IMR-90 (cell line): ENCODE measurements at regions not wholly inside any gene's neighbourhood (a gene's known extent, or its start where the extent isn't known, plus 50 kb on each side); places are given as distances from the start of the nearest gene placed in this dataset.

ENCODE experiments used
- ATAC-seq: fragments of 200-7000 bp; cut with Tn5 transposase; 2 replicates; pipeline ENCODE4 v1.9.1; 2020; ENCODE audit warnings: low read depth, mild to moderate bottlenecking, moderate library complexity
- BruUV-seq: library from RNA; stranded (reverse); fragments of 400-500 nt; replicated peaks from 2 replicates; lab custom pipeline; 2021; lab: Mats Ljungman, UMichigan
- CTCF ChIA-PET: fragments of 300-600 bp; formaldehyde crosslinking; extraction: SDS; loops from one replicate; lab custom pipeline; 2021; ENCODE audit warnings: antibody characterized with exemption; lab: Yijun Ruan, JAX
- POLR2A ChIA-PET: fragments of 300-600 bp; sonication (Branson Sonifier 250); formaldehyde crosslinking; loops from one replicate; lab custom pipeline; 2022; ENCODE audit warnings: antibody characterized with exemption; ENCODE audit not compliant: unreplicated experiment; lab: Charles Lee
- DNase-seq: peaks from one replicate; pipeline ENCODE4 v3.0.0; 2013
- H2AFZ ChIP-seq: replicated peaks from 2 replicates; pipeline ENCODE3; 2013; ENCODE audit warnings: low read length, mild to moderate bottlenecking; ENCODE audit not compliant: poor library complexity
- H2AK5ac ChIP-seq: 2 replicates; pipeline ENCODE4 v1.6.1; 2013; ENCODE audit warnings: low read depth, low read length, inconsistent platforms
- H2AK9ac ChIP-seq: replicated peaks from 2 replicates; pipeline ENCODE3; 2013; ENCODE audit warnings: mild to moderate bottlenecking, low read depth, low read length, moderate library complexity; ENCODE audit not compliant: poor library complexity
- H2BK120ac ChIP-seq: 2 replicates; pipeline ENCODE4 v1.6.1; 2013; ENCODE audit warnings: low read depth, low read length, inconsistent platforms
- H2BK15ac ChIP-seq: 3 replicates; pipeline ENCODE4 v1.6.1; 2013; ENCODE audit warnings: low read depth, low read length, inconsistent platforms
- H2BK20ac ChIP-seq: 2 replicates; pipeline ENCODE4 v1.6.1; 2013; ENCODE audit warnings: low read depth, mild to moderate bottlenecking, inconsistent platforms, low read length, moderate library complexity
- H2BK5ac ChIP-seq: 2 replicates; pipeline ENCODE4 v1.6.1; 2013; ENCODE audit warnings: mild to moderate bottlenecking, low read depth, low read length, inconsistent platforms; ENCODE audit not compliant: poor library complexity, severe bottlenecking
- H3K14ac ChIP-seq: replicated peaks from 2 replicates; pipeline ENCODE4 v1.6.1; 2013; ENCODE audit warnings: low read depth, low read length, inconsistent platforms
- H3K18ac ChIP-seq: 2 replicates; pipeline ENCODE4 v1.6.1; 2013; ENCODE audit warnings: low read depth, low read length, control low read depth
- H3K23ac ChIP-seq: 2 replicates; pipeline ENCODE4 v1.6.1; 2013; ENCODE audit warnings: low read depth, low read length, inconsistent platforms
- H3K27ac ChIP-seq: 2 replicates; pipeline ENCODE4 v1.5.1; 2013; ENCODE audit warnings: mild to moderate bottlenecking, control low read depth, low read length; ENCODE audit not compliant: insufficient read depth
- H3K27me3 ChIP-seq: 2 replicates; pipeline ENCODE4 v1.6.1; 2013; ENCODE audit warnings: low read length; ENCODE audit not compliant: control insufficient read depth, insufficient read depth
- H3K36me3 ChIP-seq: 2 replicates; pipeline ENCODE4 v1.6.1; 2013; ENCODE audit warnings: low read length, mixed read lengths; ENCODE audit not compliant: control insufficient read depth, insufficient read depth
- H3K4ac ChIP-seq: 2 replicates; pipeline ENCODE4 v1.6.1; 2013; ENCODE audit warnings: low read depth, low read length, inconsistent platforms
- H3K4me1 ChIP-seq: 2 replicates; pipeline ENCODE4 v1.6.1; 2013; ENCODE audit warnings: low read length, mixed read lengths; ENCODE audit not compliant: control insufficient read depth, insufficient read depth
- H3K4me2 ChIP-seq: 2 replicates; pipeline ENCODE4 v1.6.1; 2013; ENCODE audit warnings: low read depth, mild to moderate bottlenecking, control low read depth, low read length, moderate library complexity
- H3K4me3 ChIP-seq: 2 replicates; pipeline ENCODE4 v1.5.1; 2013; ENCODE audit warnings: low read depth, mild to moderate bottlenecking, control low read depth, low read length, moderate library complexity; ENCODE audit not compliant: insufficient read depth
- H3K56ac ChIP-seq: 2 replicates; pipeline ENCODE4 v1.6.1; 2013; ENCODE audit warnings: low read length, inconsistent platforms; ENCODE audit not compliant: insufficient read depth; ENCODE audit errors: extremely low read depth
- H3K79me1 ChIP-seq, 2 experiments: 2 replicates each; pipeline ENCODE4 v1.6.1; 2013; ENCODE audit warnings: low read length in 2 of 2, inconsistent platforms in 1 of 2, low read depth in 1 of 2
- H3K9ac ChIP-seq: 2 replicates; pipeline ENCODE4 v1.6.1; 2013; ENCODE audit warnings: low read depth, low read length, control low read depth
- H3K9me1 ChIP-seq: 2 replicates; pipeline ENCODE4 v1.6.1; 2013; ENCODE audit warnings: low read length, inconsistent platforms; ENCODE audit not compliant: insufficient read depth
- H3K9me3 ChIP-seq: 2 replicates; pipeline ENCODE4 v1.6.1; 2013; ENCODE audit warnings: low read length; ENCODE audit not compliant: control insufficient read depth, insufficient read depth
- H4K20me1 ChIP-seq: 2 replicates; pipeline ENCODE4 v1.6.1; 2013; ENCODE audit warnings: low read length, inconsistent platforms; ENCODE audit not compliant: insufficient read depth
- H4K5ac ChIP-seq: 2 replicates; pipeline ENCODE4 v1.6.1; 2013; ENCODE audit warnings: mild to moderate bottlenecking, low read depth, low read length, control low read depth
- H4K8ac ChIP-seq, 2 experiments: 2 replicates each; pipeline ENCODE4 v1.6.1; 2013; ENCODE audit warnings: low read depth in 2 of 2, low read length in 2 of 2, control low read depth in 1 of 2, inconsistent platforms in 1 of 2
- H4K91ac ChIP-seq: 2 replicates; pipeline ENCODE4 v1.6.1; 2013; ENCODE audit warnings: low read depth, low read length, inconsistent platforms; ENCODE audit not compliant: insufficient read depth
- BHLHE40 ChIP-seq: fragments of 150-350 bp; IDR thresholded peaks from 2 replicates; pipeline ENCODE4 v1.6.1; 2016; ENCODE audit warnings: mild to moderate bottlenecking, low read depth, low read length
- CEBPB ChIP-seq: IDR thresholded peaks from 2 replicates; pipeline ENCODE4 v1.6.1; 2012; ENCODE audit warnings: low read depth, low read length, improper control_type of control experiment
- CHD1 ChIP-seq: IDR thresholded peaks from 2 replicates; pipeline ENCODE4 v1.6.1; 2012; ENCODE audit warnings: low read depth, low read length, improper control_type of control experiment
- CTCF ChIP-seq: conservative IDR thresholded peaks from 2 replicates; pipeline ENCODE4 v1.5.1; 2012; ENCODE audit warnings: mild to moderate bottlenecking, low read depth, low read length, improper control_type of control experiment
- FOS ChIP-seq: fragments of 150-350 bp; IDR thresholded peaks from 2 replicates; pipeline ENCODE4 v1.6.1; 2016; ENCODE audit warnings: low read depth, low read length
- MAFK ChIP-seq: IDR thresholded peaks from 2 replicates; pipeline ENCODE4 v1.6.1; 2012; ENCODE audit warnings: low read depth, low read length, improper control_type of control experiment
- MAZ ChIP-seq: IDR thresholded peaks from 2 replicates; pipeline ENCODE4 v1.6.1; 2012; ENCODE audit warnings: low read depth, mild to moderate bottlenecking, low read length, improper control_type of control experiment, moderate library complexity, borderline replicate concordance
- POLR2A ChIP-seq: IDR thresholded peaks from 2 replicates; pipeline ENCODE4 v1.6.1; 2012; ENCODE audit warnings: mild to moderate bottlenecking, low read depth, low read length
- RCOR1 ChIP-seq: IDR thresholded peaks from 2 replicates; pipeline ENCODE4 v1.6.1; 2012; ENCODE audit warnings: mild to moderate bottlenecking, low read length, improper control_type of control experiment; ENCODE audit not compliant: insufficient replicate concordance
- RFX5 ChIP-seq: IDR thresholded peaks from 2 replicates; pipeline ENCODE4 v1.8.0; 2012; ENCODE audit warnings: low read depth, mild to moderate bottlenecking, low read length, moderate library complexity
- SMC3 ChIP-seq: fragments of 150-350 bp; IDR thresholded peaks from 2 replicates; pipeline ENCODE4 v1.6.1; 2016; ENCODE audit warnings: low read depth, mild to moderate bottlenecking, antibody characterized with exemption, low read length, moderate library complexity
- WGBS, 2 experiments: methylation state at CpG; one replicate each; pipeline versions ENCODE4 v1.1.5 to v1.1.7; 2013; ENCODE audit warnings: missing lambda C conversion rate in 2 of 2; ENCODE audit not compliant: insufficient read length in 1 of 2; ENCODE audit errors: extremely low coverage in 2 of 2; 5-methylcytosine and 5-hydroxymethylcytosine counted together
- dilution Hi-C: fragments of 300-500 bp; cut with HindIII; formaldehyde crosslinking; loops from one replicate; pipeline ENCODE4 v1.14.3; 2018; ENCODE audit warnings: low sequenced_read_pairs; ENCODE audit not compliant: unreplicated experiment
- in situ Hi-C: fragments of 300-500 bp; cut with MboI; formaldehyde crosslinking; loops from 3 replicates; pipeline ENCODE4 v1.14.3; 2019; ENCODE audit warnings: low sequenced_read_pairs, inconsistent platforms, mixed read lengths
- intact Hi-C: fragments of 100-400 bp; cut with micrococcal nuclease; formaldehyde crosslinking; loops from 2 replicates; pipeline ENCODE4 v1.10.0; 2022

DNA sequence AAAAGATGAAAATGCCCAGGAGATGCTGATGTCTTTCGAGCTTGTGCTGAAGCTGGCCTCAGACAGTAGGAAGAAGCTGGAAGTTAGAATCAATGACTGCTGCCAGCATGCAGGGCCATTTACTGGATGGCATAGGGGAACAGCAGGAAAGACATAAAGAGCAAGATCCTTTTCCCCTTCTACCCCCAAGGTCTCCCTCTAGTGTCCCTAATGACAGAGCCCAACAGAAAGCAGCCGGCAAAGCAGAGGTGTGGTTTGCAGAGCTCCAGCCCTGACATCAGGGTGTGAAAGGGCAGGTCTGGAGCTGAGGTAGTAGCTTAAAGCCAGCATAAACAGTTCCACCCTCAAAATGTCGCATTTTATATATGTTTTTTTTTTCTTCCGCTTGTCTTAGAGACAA lies 1560.7 kb upstream of the TMEM132C start:
- Histone ChIP-seq H3K18ac (no peak overlapping the region), H2BK20ac (no peak overlapping the region), H3K56ac (no peak overlapping the region), H3K79me1 (no peaks in the 10 kb centered on the region), H3K27me3 (no peaks in the 10 kb centered on the region), H2BK5ac (no peak overlapping the region), H3K9me3 (peaks cover 13% of the 10 kb centered on the region), H3K4me3 (no peak overlapping the region), H2BK120ac (no peak overlapping the region), H3K14ac (no peak overlapping the region), H2AFZ (no peak overlapping the region), H3K36me3 (no peaks in the 10 kb centered on the region), H2AK5ac (no peak overlapping the region), H3K23ac (no peak overlapping the region), H4K8ac (no peak overlapping the region), H3K9me1 (no peaks in the 10 kb centered on the region), H4K20me1 (no peaks in the 10 kb centered on the region), H3K27ac (no peak overlapping the region), H3K4me2 (no peak overlapping the region), H4K5ac (no peak overlapping the region), H3K9ac (no peak overlapping the region), H2BK15ac (no peak overlapping the region), H2AK9ac (no peak overlapping the region), H4K91ac (no peak overlapping the region), H3K4me1 (no peaks in the 10 kb centered on the region), H3K4ac (no peak overlapping the region)
- no TSS peak for BruUV-seq
- CTCF ChIA-PET, result no interaction called here
- ATAC-seq (no peak), DNase-seq (no peak)
- POLR2A ChIA-PET, result no interaction called here
- in situ Hi-C loops (no loop called here), intact Hi-C loops (no loop called here), dilution Hi-C loops (no loop called here)
- WGBS, 2 experiments, result 40% methylated on average over 1 of the region's 4 CpGs; no CpG with 5 or more reads in 1 of the 2 experiments
- TF ChIP-seq POLR2A (no peak), CTCF (no peak), MAFK (no peak), FOS (no peak), SMC3 (no peak), CEBPB (no peak), MAZ (no peak), BHLHE40 (no peak), RCOR1 (no peak), RFX5 (no peak), CHD1 (no peak)
